ENCODE measurements at regions not wholly inside any gene's neighbourhood (a gene's known extent, or its start where the extent isn't known, plus 50 kb on each side); places are given as distances from the start of the nearest gene placed in this dataset.

GRCh38 chr17:55829995-55830612 is 79.3 kb downstream of the PCTP start:
- DNase-seq (ENCODE audit: low read depth) = no peak
- H3K4me3 ChIP-seq (ENCODE audit: low read depth, low read length) = no peak overlapping the region
- TF ChIP-seq CTCF (IDR thresholded peaks at IDR 0.05; ENCODE audit: low read depth, low read length, missing control alignments) = no peak
- in situ Hi-C loops (cut with HindIII; ENCODE audit: low sequenced_read_pairs) = no loop called here

- no peak for DNase-seq (ENCODE audit: low read depth)
- no peak for TF ChIP-seq CTCF (IDR thresholded peaks at IDR 0.05; ENCODE audit: low read depth, low read length, missing control alignments)
- in situ Hi-C loops (cut with HindIII; ENCODE audit: low sequenced_read_pairs) = no loop called here
- H3K4me3 ChIP-seq (ENCODE audit: low read depth, low read length) = no peak overlapping the region
These were observed 80.0 kb downstream of the PCTP start for GRCh38 chr17:55830699-55831471.

- TF ChIP-seq CTCF (IDR thresholded peaks at IDR 0.05; ENCODE audit: low read depth, low read length, missing control alignments) = no peak
- no peak for DNase-seq (ENCODE audit: low read depth)
- no peak overlapping the region for H3K4me3 ChIP-seq (ENCODE audit: low read depth, low read length)
- in situ Hi-C loops (cut with HindIII; ENCODE audit: low sequenced_read_pairs) = no loop called here
These were observed 82.5 kb downstream of the PCTP start for GRCh38 chr17:55833306-55833705.

GRCh38 chr17:55842405-55843158 is 91.7 kb downstream of the PCTP start:
- in situ Hi-C loops (cut with HindIII; ENCODE audit: low sequenced_read_pairs) = no loop called here
- H3K4me3 ChIP-seq (ENCODE audit: low read depth, low read length) = no peak overlapping the region

GRCh38 chr17:55843785-55844184 is 92.9 kb downstream of the PCTP start:
- DNase-seq (ENCODE audit: low read depth) = no peak
- in situ Hi-C loops (cut with HindIII; ENCODE audit: low sequenced_read_pairs) = no loop called here
- H3K4me3 ChIP-seq (ENCODE audit: low read depth, low read length) = no peak overlapping the region
- TF ChIP-seq CTCF (IDR thresholded peaks at IDR 0.05; ENCODE audit: low read depth, low read length, missing control alignments) = no peak

More at GRCh38 chr17:55842405-55843158, 91.7 kb downstream of the PCTP start:
- no peak for TF ChIP-seq CTCF (IDR thresholded peaks at IDR 0.05; ENCODE audit: low read depth, low read length, missing control alignments)
- no peak for DNase-seq (ENCODE audit: low read depth)

- peak; percentile 3 for DNase-seq (ENCODE audit: low read depth)
- peak overlapping the region; percentile 25 for H3K4me3 ChIP-seq (ENCODE audit: low read depth, low read length)
- peak; percentile 74 for TF ChIP-seq CTCF (IDR thresholded peaks at IDR 0.05; ENCODE audit: low read depth, low read length, missing control alignments)
- in situ Hi-C loops (cut with HindIII; ENCODE audit: low sequenced_read_pairs) = no loop called here
These were observed 94.5 kb downstream of the PCTP start for GRCh38 chr17:55845385-55845784.
